Retina (tissue), 1 donor: ENCODE measurements at regions not wholly inside any gene's neighbourhood (a gene's known extent, or its start where the extent isn't known, plus 50 kb on each side); places are given as distances from the start of the nearest gene placed in this dataset.

Experiments used
- DNase-seq: peaks from one replicate; pipeline ENCODE4 v3.0.0-alpha.2; 2016

DNA sequence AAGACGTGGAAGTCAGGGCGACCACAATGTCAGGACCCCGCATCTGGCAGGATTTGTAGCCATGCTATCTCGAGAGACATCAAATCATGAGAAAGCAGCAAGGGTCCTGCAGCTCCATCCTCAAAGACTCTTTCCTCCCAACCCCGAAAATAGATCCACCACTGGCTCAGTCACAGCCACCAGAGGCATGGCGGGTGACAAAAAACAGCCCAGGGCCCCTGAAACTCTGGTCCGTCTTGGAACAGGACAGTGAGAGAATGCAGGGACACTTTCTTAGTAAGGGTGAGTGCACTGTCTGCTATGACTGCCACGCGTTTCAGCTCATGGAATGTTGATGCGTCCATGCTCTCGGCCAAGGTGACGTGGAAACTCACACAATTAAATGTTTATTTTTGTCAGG is 220.9 kb downstream of the IRX2 start:
- peak; percentile 53 for DNase-seq

DNA sequence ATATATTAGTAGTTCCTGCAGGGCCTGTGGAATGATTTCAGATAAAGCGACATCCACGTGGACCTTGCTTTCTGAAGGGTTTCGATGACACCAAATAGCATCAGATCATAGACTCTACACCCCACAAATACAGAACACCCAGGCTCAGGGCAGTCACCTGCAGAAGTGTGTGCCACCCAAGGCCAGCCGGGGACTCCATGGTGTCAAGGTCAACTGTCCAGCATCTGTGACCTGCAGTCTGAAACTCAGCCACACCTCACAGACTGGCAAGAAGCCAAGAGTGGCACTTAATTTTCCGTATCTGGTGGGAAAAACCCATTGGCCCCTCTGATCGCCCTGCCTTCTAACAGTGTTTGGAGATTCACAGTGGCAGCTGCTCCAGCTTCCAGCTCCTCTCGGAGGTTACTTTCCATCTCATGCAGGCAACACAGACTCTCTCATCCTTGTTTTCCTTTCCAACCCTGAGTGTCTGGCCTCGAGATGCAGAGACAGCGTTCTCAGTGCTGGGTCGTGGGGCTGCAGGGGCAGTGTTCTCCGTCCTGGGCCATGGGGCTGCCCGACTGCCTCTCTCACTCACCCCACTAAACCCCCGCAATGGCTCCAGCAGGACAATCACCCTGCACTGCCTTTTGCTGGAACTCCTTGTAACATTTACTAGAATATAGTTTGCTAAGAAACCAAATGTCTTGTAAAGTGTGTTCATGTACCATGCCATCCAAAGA is 221.9 kb downstream of the IRX2 start:
- DNase-seq: no peak

DNA sequence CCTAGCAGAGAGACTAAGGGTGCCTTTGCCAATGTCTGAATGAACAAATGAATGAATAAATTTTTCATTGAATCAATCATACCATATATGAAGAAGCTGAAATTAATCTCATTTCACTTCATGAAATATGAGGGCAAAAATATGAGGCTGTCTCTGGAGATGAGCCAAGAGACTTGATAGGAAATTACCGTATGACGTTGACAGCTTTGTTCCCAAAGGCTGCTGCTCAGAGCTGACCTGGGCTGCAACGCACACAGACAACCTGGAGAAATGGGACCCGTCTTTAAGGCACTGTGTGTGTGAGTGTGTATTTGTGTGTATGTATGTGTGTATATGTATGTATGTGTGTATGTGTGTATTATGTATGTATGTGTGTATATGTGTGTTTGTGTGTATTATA is 226.1 kb downstream of the IRX2 start:
- no peak for DNase-seq

DNA sequence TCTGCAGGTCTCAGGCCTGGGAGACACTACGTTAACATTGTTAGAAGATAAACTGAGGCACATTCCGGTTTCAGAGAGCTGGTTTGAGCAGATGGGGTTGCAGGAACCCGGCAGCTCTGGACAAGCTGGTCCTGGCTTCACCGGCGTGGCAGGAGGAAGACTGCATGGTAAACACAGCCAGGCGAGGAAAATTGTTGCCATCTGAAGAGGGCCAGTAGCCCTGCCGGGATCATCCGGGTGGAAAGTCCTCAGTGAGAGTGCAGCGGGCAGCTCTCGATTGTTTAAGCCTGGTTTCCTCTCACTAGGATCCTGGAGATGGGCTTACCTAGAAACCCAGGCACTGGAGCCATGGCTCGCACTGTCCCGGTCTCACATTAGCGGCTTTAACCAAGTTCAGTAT is 226.9 kb downstream of the IRX2 start:
- no peak for DNase-seq

DNA sequence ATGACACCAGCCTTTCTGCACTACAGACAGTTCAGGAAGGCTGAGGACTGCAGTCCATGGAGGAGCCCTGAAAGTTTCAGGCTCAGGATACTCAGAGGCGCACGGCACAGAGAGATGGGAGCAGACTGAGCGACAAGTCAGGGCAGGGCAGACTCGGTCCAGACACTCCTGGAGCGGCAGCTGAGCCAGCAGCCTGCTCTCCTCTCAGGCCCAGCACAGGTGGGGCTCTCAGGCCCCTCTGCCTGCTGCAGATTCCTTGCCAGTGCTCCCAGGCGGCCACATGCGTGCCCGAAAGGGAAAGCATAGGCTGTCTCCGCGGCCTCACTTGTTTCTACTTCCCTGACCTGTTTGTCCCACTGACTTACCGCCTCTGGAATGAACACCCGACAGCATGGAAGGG is 228.3 kb downstream of the IRX2 start:
- DNase-seq: no peak

DNA sequence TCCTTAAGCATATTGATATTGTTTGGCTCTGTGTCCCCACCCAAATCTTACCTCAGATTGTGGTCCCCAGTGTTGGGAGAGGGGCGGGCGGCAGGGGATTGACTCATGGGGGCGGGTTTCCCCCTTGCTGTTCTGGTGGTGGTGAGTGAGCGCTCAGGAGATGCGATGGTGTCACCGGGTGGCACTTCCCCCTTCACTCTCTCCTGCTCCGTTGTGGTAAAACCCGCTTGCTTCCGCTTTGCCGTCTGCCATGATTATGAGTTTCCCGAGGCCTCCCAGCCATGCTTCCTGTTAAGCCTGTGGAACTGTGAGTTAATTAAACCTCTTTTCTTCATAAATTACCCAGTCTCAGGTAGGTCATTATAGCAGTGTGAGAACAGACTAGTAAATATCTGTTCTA is 229.1 kb downstream of the IRX2 start:
- DNase-seq: no peak

DNA sequence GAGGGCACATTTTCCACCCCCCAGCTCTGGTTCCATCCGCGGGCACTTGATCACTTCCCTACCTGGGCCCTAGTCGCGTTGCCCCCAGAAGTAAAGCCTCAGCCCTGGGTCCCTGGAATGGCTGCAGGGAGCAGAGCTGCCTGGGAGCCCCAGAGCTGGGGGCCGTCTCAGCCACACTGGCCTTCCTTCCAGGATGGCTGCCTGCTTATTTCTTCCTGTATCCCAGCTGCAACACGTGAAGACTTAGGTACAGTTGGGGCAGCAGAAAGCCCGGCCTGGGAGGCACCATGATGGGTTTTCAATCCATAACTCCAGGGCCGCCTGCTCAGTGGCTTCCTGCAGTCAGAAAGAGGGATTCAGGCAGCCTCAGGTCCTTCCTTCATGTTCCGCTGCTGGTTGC is 232.3 kb downstream of the IRX2 start:
- DNase-seq: no peak

DNA sequence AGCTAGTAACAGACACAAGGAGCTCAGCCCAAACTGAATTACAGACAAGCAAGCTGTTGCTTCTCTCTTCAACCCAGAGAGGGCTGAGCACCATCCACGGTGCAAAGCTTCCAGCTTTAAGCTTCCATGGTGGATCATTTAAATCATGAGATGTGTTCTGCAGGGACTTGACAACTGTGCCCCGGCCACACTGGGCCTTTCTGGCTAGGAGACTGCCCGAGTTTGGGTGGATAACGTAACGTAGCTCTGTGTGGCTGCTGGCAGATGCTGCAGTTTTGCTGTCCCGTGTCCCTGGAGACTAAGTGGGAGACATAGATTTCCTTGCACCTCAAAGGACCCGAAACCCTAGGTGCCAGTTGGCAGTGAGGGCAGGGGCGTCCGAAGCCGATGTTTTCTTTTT is 234.0 kb downstream of the IRX2 start:
- DNase-seq: no peak

DNA sequence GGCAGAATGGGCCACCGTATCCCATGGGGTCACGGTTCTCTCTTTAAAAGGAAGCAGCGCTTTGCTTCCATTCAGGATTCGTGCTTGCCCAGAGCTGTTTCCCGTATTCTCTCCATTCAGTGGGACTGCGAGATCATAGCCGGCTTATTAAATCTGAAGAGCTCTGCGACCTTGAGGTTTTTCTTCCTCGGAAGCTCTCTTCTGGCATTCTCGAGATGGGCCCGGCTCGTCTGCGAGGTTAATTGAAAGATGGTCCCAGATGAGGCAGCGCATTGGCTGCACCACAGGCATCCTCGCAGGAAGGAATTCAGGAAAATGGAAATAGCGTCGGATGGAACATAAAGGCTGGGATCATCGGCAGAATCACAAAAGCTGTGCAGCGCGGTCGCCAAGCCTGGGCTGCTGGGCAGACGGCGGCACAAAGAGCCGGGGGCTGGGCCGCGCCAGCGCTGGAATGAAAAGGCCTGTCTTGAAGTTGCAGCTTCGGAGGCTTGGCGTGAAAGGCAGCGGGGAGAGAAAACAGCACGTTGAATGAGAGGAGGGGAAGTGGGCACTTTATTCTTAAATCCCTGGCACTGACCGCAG is 236.2 kb downstream of the IRX2 start:
- DNase-seq: no peak

DNA sequence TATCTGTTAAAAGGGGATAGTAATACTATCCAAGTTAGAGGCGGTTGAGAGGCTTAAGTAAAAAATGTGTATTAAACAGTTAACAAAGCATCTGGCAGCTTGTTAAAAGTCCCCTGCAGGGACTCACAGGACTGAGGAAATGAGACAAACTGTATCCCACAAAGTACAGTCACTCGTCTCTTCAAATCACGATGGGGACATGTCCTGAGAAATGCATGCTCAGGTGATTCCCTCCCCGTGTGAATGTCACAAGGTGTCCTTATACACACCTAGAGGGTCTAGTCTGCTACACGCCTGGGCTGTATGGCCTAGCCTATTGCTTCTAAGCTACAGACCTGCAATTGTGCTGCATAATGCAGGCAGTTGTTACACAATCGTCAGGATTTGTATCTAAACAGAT is 237.0 kb downstream of the IRX2 start:
- DNase-seq: no peak

DNA sequence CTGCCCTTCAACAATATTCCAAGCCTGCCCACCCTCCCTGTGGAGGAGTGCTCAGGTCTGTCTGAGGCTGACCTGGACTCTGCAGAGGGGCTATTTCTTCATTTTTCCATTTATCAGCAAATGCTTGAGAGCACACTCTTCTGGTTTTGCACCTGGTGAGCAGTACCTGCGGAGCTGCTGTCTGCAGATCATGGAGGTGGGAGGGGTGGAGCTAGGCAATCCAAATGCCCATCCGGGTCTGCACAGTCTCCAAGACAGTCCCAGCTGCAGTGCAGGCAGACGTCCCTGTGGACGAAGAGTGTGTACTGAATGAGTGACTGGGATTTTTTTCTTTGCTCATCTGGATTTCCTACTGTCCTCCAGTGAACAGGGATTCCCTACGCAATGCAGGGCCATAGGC is 239.8 kb downstream of the IRX2 start:
- no peak for DNase-seq

DNA sequence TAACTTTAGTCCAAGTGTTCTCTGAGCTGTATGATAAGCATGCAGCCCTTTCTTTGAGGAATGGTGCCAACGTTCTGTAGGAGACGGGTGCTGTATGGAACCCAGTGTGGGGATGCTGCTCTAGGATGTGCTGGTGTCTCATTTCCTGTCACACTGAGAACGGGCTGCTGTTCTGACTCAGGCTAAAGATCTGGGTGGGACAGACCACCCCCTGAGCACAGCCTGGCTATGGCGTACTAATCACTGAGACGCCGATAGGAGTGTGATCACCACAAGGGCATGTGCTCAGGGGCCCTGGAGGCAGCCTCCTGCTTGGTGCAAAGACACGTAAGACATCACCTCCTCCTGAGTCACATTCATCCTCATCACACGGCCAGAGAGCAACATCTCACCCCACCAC is 240.4 kb downstream of the IRX2 start:
- DNase-seq: no peak

DNA sequence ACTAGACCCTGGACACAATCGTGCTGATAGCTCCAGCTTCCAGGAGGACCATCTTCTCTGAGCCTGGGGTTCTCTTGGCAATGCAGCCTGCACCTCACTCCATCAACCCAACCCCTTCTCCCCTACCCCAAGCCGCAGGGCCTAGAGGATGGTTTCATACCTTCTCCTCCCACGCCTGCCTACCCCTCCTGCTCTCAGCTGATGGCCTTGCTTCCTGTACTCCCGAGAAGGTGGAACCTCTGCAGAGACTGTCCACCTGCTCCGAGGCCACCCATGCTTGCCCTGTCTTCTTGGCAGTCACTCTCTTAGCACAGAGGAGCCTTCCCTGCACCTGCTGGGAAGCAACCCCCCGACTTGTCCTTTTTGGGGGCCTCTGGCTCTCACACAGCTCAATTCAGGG is 241.9 kb downstream of the IRX2 start:
- no peak for DNase-seq

DNA sequence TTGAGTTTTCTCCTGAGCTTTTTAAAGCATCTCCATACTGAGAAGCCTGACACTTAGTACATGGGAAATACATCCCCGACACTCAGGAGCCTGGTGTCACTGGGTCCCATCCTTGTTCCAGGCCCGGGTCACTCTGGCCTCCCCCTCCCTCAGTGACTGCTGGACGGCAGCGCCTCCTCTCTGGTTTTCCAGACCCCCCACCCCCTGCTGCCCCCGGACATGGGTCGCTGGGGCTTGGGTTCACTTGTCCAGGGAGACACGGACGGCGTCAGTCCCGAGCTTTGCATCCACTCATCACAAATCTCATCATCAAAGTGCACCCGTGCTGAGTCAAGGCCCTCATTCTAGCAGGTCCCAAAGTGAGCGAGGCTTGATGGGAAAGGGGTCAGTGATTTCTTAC is 243.0 kb downstream of the IRX2 start:
- no peak for DNase-seq

DNA sequence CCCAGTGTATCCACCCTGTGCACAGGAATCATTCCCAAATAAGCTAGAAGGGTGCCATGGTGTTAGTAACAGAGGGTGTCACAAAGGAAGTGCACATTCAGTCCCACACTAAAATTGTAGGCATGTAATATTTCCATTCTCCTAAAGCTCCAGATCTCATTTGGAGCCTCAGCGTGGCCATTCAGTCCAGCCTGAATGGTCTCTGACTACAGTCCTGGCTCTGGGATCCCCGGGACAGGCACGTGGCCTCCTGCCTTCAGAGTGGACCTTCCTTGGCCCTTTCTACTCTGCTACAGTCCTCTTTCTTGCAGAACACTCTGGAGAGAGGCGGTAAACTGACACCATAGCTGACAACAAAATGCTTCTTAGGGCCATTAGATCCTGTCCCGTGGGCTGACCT is 243.9 kb downstream of the IRX2 start:
- no peak for DNase-seq

DNA sequence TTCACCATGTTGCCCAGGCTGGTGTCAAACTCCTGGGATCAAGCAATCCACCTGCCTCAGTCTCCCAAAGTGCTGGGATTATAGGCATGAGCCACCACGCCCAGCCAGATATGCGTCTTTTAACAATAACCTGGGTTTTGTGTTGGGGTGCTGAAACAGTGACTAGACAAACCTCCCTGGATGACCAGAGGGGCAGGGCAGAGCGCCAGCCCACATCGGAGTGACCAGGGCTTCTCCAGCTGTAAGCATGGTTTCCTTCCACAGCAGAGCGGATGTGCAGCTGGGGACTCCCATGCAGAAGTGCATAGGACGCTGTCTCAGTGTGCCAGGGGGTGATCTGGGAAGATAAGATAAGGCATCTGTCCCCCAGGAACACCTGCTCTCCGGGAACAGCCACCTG is 244.9 kb downstream of the IRX2 start:
- DNase-seq: no peak

DNA sequence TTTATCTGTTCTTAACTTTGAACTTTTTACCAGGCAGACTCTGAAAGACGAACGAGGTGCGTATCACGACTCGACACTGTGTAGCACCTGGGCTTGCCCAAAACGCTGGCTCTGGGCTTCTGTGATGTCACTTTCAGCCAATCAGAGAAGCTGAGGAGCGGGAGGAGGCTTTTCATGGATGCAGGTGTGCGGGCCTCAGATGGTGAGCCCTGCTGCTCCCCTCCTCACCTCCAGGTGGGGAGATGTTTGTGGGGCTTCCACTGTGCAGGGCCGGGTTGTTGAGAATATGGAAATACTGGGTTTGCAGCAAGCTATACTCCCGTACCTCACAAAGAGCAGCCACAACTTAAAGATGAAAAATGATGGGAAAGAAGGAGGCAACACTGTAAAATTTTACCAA is 246.3 kb downstream of the IRX2 start:
- no peak for DNase-seq

DNA sequence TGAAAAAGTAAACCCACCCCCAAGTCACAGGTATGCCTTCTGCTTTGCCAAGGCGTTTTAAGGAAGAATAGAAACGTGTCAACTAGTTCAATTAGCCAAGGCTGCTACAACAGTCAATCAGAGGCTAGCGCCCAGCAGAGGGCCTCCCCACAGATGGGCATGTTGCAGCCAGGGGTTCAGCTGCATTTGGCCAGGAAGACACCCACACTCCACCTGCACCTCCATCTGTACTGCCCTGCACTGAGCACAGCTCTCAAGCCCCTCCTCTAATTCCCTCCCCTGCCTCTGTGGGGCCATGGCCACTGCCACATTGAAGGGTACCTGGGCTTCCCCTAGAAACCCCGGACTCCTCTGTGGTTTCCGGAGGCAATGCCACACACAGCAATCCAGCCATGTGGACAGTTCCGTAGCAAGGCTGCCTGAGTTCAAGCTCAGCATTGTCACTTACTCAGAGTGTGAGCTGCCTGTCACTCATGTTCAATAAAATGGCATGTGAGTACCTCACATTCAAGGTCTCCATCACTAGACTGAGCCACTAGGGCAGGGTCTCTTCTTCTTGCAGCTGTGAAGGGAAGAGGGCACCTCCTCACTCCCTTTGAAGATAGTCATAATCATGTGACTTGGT is 248.4 kb downstream of the IRX2 start:
- no peak for DNase-seq

DNA sequence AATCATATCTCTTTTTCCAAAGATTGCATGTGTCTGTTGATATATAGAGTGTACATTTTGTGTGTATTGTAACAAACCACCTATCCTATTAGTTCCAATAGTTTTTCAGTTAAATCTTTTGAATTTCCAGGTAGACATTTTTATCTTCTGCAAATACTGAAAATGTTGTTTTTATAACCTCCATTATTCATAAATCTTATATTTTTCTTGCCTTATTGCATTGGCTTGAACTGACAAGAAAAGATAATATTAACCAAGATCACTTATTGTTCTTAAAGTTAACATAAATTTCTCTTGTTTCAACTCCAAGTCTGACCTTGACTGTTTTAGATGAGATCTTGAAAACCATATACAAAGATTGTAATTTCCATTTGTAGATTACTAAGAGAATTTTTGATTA is 251.6 kb downstream of the IRX2 start:
- no peak for DNase-seq

DNA sequence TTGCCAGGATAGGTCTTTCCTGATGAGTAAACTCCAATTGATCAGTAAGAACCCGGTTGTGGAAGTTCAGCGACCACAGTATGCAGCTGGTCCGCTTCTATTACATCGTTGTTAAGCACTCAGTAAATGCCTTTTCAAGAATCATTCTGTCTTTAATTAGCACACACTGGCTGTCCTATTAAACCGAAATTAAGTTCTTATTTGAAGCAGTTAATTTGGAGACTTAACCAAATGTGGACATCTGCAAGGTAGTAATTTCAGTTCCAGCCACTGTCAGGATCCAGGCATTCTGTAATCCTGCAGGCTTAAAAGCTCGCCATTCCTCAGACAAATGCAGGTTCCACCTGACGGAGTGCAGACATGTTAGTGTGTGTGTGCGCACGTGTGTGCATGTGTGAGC is 254.6 kb downstream of the IRX2 start:
- DNase-seq: no peak

DNA sequence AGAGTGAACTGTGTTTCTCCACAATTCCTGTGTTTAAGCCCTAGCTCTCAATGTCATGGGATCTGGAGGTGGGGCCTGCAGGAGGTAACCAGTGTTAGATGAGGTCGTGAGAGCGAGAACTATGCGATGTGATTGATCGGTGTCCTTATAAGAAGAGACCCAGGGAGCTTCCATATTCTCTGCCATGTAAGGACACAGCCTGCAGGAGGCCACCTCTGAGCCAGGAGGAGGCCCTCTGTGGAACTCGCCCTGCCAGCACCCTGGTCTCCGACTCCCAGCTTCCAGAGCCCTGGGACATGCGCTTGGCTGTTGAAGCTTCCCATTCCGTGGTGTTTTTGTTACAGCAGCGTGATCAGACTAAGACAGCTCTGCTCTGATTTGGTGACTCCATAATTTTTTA is 255.4 kb downstream of the IRX2 start:
- DNase-seq: no peak

DNA sequence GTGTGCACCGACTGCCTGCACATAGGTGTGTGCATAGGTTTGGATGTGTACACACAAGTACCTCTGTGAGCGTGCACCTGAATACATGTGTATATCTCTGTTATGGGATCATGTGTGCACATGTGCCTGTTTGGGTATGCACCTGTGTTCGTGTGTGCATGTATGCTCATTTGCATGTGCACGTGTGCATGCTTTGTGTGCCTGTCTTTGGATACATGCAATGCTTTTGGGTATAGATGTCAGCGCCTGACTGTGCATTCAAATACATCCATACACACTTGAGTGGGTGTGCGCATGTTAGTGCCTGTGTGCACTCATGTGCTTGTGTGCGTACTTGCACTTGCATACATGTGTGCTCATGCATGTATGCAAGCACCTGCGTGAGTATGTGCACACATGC is 258.1 kb downstream of the IRX2 start:
- no peak for DNase-seq

DNA sequence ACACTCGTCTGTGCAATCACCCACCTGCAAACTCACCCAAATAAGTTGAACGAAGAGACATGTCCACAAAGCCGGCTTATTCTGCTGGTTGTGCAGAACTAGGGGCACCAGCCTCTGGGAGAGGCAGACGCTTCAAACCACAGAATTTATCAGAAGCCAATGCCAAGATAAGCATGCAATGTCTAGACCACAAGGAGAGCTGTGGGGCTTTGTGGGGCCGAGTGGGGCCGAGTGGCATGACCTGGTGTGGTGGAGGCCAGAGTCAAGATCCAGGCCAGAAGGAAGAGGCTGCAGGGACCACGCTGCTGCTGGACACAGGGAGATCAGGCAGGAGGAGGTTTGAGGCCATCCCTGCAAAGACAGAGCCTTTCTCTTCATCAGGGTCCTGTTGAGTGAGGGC is 259.0 kb downstream of the IRX2 start:
- DNase-seq: no peak

DNA sequence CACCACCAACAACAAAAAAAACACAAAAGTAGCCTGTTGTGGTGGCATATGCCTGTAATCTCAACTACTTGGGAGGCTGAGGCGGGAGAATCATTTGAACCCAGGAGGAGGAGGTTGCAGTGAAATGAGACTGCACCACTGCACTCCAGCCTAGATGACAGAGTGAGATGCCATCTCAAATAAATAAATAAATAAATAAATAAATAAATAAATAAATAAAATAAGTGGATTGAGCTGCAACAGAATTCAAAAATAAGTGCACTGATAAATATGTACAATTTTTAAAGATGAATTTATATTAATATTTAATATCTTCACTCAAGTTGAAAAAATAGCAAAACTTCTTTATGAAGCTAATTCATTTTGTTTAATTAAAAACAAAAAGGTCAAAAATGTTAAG is 259.6 kb downstream of the IRX2 start:
- no peak for DNase-seq

DNA sequence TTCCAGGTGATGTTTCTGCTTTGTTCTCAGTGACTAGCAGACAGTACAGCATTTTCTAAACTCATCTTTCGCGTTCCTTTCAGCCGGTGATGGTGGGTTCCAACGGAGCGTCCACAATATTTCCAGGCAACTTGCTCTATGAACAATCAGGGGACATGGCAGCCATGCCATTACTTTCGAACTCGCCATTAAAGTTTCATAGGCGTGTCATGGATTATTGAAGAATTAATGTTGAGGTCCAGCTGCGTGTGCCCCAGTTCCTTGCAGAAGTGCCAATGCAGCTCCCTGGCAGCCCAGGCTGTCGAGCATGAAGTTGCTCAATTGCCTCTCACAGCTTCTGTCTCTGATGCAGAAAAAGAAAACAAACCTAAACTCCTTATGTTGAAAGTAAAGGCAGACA is 262.2 kb downstream of the IRX2 start:
- peak; percentile 61 for DNase-seq
